IMR-90 (cell line): ENCODE measurements at regions not wholly inside any gene's neighbourhood (a gene's known extent, or its start where the extent isn't known, plus 50 kb on each side); places are given as distances from the start of the nearest gene placed in this dataset.

Experiments
- ATAC-seq: fragments of 200-7000 bp; cut with Tn5 transposase; 2 replicates; pipeline ENCODE4 v1.9.1; 2020; ENCODE audit warnings: low read depth, mild to moderate bottlenecking, moderate library complexity
- BruUV-seq: library from RNA; stranded (reverse); fragments of 400-500 nt; replicated peaks from 2 replicates; lab custom pipeline; 2021; lab: Mats Ljungman, UMichigan
- CTCF ChIA-PET: fragments of 300-600 bp; formaldehyde crosslinking; extraction: SDS; loops from one replicate; lab custom pipeline; 2021; ENCODE audit warnings: antibody characterized with exemption; lab: Yijun Ruan, JAX
- POLR2A ChIA-PET: fragments of 300-600 bp; sonication (Branson Sonifier 250); formaldehyde crosslinking; loops from one replicate; lab custom pipeline; 2022; ENCODE audit warnings: antibody characterized with exemption; ENCODE audit not compliant: unreplicated experiment; lab: Charles Lee
- DNase-seq: peaks from one replicate; pipeline ENCODE4 v3.0.0; 2013
- H2AFZ ChIP-seq: replicated peaks from 2 replicates; pipeline ENCODE3; 2013; ENCODE audit warnings: low read length, mild to moderate bottlenecking; ENCODE audit not compliant: poor library complexity
- H2AK5ac ChIP-seq: 2 replicates; pipeline ENCODE4 v1.6.1; 2013; ENCODE audit warnings: low read depth, low read length, inconsistent platforms
- H2AK9ac ChIP-seq: replicated peaks from 2 replicates; pipeline ENCODE3; 2013; ENCODE audit warnings: mild to moderate bottlenecking, low read depth, low read length, moderate library complexity; ENCODE audit not compliant: poor library complexity
- H2BK120ac ChIP-seq: 2 replicates; pipeline ENCODE4 v1.6.1; 2013; ENCODE audit warnings: low read depth, low read length, inconsistent platforms
- H2BK15ac ChIP-seq: 3 replicates; pipeline ENCODE4 v1.6.1; 2013; ENCODE audit warnings: low read depth, low read length, inconsistent platforms
- H2BK20ac ChIP-seq: 2 replicates; pipeline ENCODE4 v1.6.1; 2013; ENCODE audit warnings: low read depth, mild to moderate bottlenecking, inconsistent platforms, low read length, moderate library complexity
- H2BK5ac ChIP-seq: 2 replicates; pipeline ENCODE4 v1.6.1; 2013; ENCODE audit warnings: mild to moderate bottlenecking, low read depth, low read length, inconsistent platforms; ENCODE audit not compliant: poor library complexity, severe bottlenecking
- H3K14ac ChIP-seq: replicated peaks from 2 replicates; pipeline ENCODE4 v1.6.1; 2013; ENCODE audit warnings: low read depth, low read length, inconsistent platforms
- H3K18ac ChIP-seq: 2 replicates; pipeline ENCODE4 v1.6.1; 2013; ENCODE audit warnings: low read depth, low read length, control low read depth
- H3K23ac ChIP-seq: 2 replicates; pipeline ENCODE4 v1.6.1; 2013; ENCODE audit warnings: low read depth, low read length, inconsistent platforms
- H3K27ac ChIP-seq: 2 replicates; pipeline ENCODE4 v1.5.1; 2013; ENCODE audit warnings: mild to moderate bottlenecking, control low read depth, low read length; ENCODE audit not compliant: insufficient read depth
- H3K27me3 ChIP-seq: 2 replicates; pipeline ENCODE4 v1.6.1; 2013; ENCODE audit warnings: low read length; ENCODE audit not compliant: control insufficient read depth, insufficient read depth
- H3K36me3 ChIP-seq: 2 replicates; pipeline ENCODE4 v1.6.1; 2013; ENCODE audit warnings: low read length, mixed read lengths; ENCODE audit not compliant: control insufficient read depth, insufficient read depth
- H3K4ac ChIP-seq: 2 replicates; pipeline ENCODE4 v1.6.1; 2013; ENCODE audit warnings: low read depth, low read length, inconsistent platforms
- H3K4me1 ChIP-seq: 2 replicates; pipeline ENCODE4 v1.6.1; 2013; ENCODE audit warnings: low read length, mixed read lengths; ENCODE audit not compliant: control insufficient read depth, insufficient read depth
- H3K4me2 ChIP-seq: 2 replicates; pipeline ENCODE4 v1.6.1; 2013; ENCODE audit warnings: low read depth, mild to moderate bottlenecking, control low read depth, low read length, moderate library complexity
- H3K4me3 ChIP-seq: 2 replicates; pipeline ENCODE4 v1.5.1; 2013; ENCODE audit warnings: low read depth, mild to moderate bottlenecking, control low read depth, low read length, moderate library complexity; ENCODE audit not compliant: insufficient read depth
- H3K56ac ChIP-seq: 2 replicates; pipeline ENCODE4 v1.6.1; 2013; ENCODE audit warnings: low read length, inconsistent platforms; ENCODE audit not compliant: insufficient read depth; ENCODE audit errors: extremely low read depth
- H3K79me1 ChIP-seq, 2 experiments: 2 replicates each; pipeline ENCODE4 v1.6.1; 2013; ENCODE audit warnings: low read length in 2 of 2, inconsistent platforms in 1 of 2, low read depth in 1 of 2
- H3K9ac ChIP-seq: 2 replicates; pipeline ENCODE4 v1.6.1; 2013; ENCODE audit warnings: low read depth, low read length, control low read depth
- H3K9me1 ChIP-seq: 2 replicates; pipeline ENCODE4 v1.6.1; 2013; ENCODE audit warnings: low read length, inconsistent platforms; ENCODE audit not compliant: insufficient read depth
- H3K9me3 ChIP-seq: 2 replicates; pipeline ENCODE4 v1.6.1; 2013; ENCODE audit warnings: low read length; ENCODE audit not compliant: control insufficient read depth, insufficient read depth
- H4K20me1 ChIP-seq: 2 replicates; pipeline ENCODE4 v1.6.1; 2013; ENCODE audit warnings: low read length, inconsistent platforms; ENCODE audit not compliant: insufficient read depth
- H4K5ac ChIP-seq: 2 replicates; pipeline ENCODE4 v1.6.1; 2013; ENCODE audit warnings: mild to moderate bottlenecking, low read depth, low read length, control low read depth
- H4K8ac ChIP-seq, 2 experiments: 2 replicates each; pipeline ENCODE4 v1.6.1; 2013; ENCODE audit warnings: low read depth in 2 of 2, low read length in 2 of 2, control low read depth in 1 of 2, inconsistent platforms in 1 of 2
- H4K91ac ChIP-seq: 2 replicates; pipeline ENCODE4 v1.6.1; 2013; ENCODE audit warnings: low read depth, low read length, inconsistent platforms; ENCODE audit not compliant: insufficient read depth
- BHLHE40 ChIP-seq: fragments of 150-350 bp; IDR thresholded peaks from 2 replicates; pipeline ENCODE4 v1.6.1; 2016; ENCODE audit warnings: mild to moderate bottlenecking, low read depth, low read length
- FOS ChIP-seq: fragments of 150-350 bp; IDR thresholded peaks from 2 replicates; pipeline ENCODE4 v1.6.1; 2016; ENCODE audit warnings: low read depth, low read length
- WGBS, 2 experiments: methylation state at CpG; one replicate each; pipeline versions ENCODE4 v1.1.5 to v1.1.7; 2013; ENCODE audit warnings: missing lambda C conversion rate in 2 of 2; ENCODE audit not compliant: insufficient read length in 1 of 2; ENCODE audit errors: extremely low coverage in 2 of 2; 5-methylcytosine and 5-hydroxymethylcytosine counted together
- dilution Hi-C: fragments of 300-500 bp; cut with HindIII; formaldehyde crosslinking; loops from one replicate; pipeline ENCODE4 v1.14.3; 2018; ENCODE audit warnings: low sequenced_read_pairs; ENCODE audit not compliant: unreplicated experiment
- in situ Hi-C: fragments of 300-500 bp; cut with MboI; formaldehyde crosslinking; loops from 3 replicates; pipeline ENCODE4 v1.14.3; 2019; ENCODE audit warnings: low sequenced_read_pairs, inconsistent platforms, mixed read lengths
- intact Hi-C: fragments of 100-400 bp; cut with micrococcal nuclease; formaldehyde crosslinking; loops from 2 replicates; pipeline ENCODE4 v1.10.0; 2022
- TF ChIP-seq, protein P1 (sequence below): conservative IDR thresholded peaks from 2 replicates; pipeline ENCODE4 v1.5.1; 2012; ENCODE audit warnings: mild to moderate bottlenecking, low read depth, low read length, improper control_type of control experiment

DNA sequence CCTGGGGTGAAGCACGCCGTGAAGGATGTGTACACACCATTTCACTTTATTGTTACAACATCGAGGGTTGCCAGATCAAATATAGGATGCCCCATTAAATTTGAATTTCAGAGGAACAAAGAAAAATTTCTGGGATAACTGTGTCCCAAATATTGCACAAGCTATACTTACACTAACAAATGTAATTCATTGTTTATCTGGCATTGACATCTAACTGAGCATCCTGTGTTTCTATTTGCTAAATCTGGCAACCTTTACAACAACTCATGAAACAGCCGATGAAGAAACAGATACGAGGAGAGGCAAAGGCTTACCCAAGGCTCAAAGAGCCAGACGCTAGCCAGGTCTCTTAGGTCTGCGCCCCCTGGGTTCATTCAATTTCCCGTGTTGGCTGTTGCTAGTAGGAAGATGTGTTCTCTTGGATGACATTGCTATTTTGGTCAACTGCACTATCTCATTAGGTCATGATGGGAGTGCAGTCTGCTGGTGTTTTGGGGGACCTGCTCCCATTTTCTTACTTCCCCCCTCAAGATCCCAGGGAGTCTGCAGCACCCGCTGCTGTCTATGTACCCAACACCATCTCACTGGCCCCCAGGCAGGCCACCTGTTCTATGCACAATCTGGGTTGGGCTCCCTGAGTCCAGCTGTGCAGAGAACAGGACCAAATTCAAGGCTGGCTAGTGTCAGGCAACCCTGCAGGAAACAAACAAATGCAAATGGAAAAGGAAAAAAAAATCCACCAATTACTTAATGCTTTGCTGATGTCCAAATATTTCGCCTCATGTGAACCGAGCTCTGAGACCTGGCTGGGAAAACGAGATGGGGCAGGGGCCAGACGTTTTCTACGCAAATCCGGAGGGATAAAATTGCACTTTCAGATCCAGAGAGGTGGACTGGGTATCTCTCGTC, 560.9 kb downstream of the MIAT start:
- H2BK20ac ChIP-seq = no peak overlapping the region
- TF ChIP-seq, protein P1, sequence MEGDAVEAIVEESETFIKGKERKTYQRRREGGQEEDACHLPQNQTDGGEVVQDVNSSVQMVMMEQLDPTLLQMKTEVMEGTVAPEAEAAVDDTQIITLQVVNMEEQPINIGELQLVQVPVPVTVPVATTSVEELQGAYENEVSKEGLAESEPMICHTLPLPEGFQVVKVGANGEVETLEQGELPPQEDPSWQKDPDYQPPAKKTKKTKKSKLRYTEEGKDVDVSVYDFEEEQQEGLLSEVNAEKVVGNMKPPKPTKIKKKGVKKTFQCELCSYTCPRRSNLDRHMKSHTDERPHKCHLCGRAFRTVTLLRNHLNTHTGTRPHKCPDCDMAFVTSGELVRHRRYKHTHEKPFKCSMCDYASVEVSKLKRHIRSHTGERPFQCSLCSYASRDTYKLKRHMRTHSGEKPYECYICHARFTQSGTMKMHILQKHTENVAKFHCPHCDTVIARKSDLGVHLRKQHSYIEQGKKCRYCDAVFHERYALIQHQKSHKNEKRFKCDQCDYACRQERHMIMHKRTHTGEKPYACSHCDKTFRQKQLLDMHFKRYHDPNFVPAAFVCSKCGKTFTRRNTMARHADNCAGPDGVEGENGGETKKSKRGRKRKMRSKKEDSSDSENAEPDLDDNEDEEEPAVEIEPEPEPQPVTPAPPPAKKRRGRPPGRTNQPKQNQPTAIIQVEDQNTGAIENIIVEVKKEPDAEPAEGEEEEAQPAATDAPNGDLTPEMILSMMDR = no peak
- TF ChIP-seq BHLHE40 = no peak
- no peak for TF ChIP-seq FOS
- no peak overlapping the region for H2AK9ac ChIP-seq
- H3K56ac ChIP-seq = no peak overlapping the region
- CTCF ChIA-PET = no interaction called here
- no peak overlapping the region for H3K4me3 ChIP-seq
- H3K18ac ChIP-seq = no peak overlapping the region
- peaks cover 11% of the 10 kb centered on the region for H3K27me3 ChIP-seq
- no peak for DNase-seq
- H3K9ac ChIP-seq = no peak overlapping the region
- H2BK5ac ChIP-seq = no peak overlapping the region
- no peaks in the 10 kb centered on the region for H3K79me1 ChIP-seq
- peaks cover 5% of the 10 kb centered on the region for H3K4me1 ChIP-seq
- H3K9me1 ChIP-seq = peaks cover 7% of the 10 kb centered on the region; the same call in 1 of the 2 replicates
- no CpG with 5 or more reads among the region's 16 CpGs for WGBS, 2 experiments
- H3K9me3 ChIP-seq = peaks cover 5% of the 10 kb centered on the region
- ATAC-seq = no peak
- H2AK5ac ChIP-seq = no peak overlapping the region
- no peak overlapping the region for H2BK15ac ChIP-seq
- H3K4me2 ChIP-seq = no peak overlapping the region
- no TSS peak for BruUV-seq
- no peak overlapping the region for H4K8ac ChIP-seq
- POLR2A ChIA-PET = no interaction called here
- no peaks in the 10 kb centered on the region for H4K20me1 ChIP-seq
- no peak overlapping the region for H2AFZ ChIP-seq
- no peak overlapping the region for H3K27ac ChIP-seq
- intact Hi-C loops (no loop called here), dilution Hi-C loops (no loop called here), in situ Hi-C loops (no loop called here)
- no peak overlapping the region for H3K4ac ChIP-seq
- H3K23ac ChIP-seq = no peak overlapping the region
- H4K91ac ChIP-seq = no peak overlapping the region
- no peak overlapping the region for H4K5ac ChIP-seq
- no peak overlapping the region for H2BK120ac ChIP-seq
- no peaks in the 10 kb centered on the region for H3K36me3 ChIP-seq
- no peak overlapping the region for H3K14ac ChIP-seq
